H9 (cell line): ENCODE measurements at regions not wholly inside any gene's neighbourhood (a gene's known extent, or its start where the extent isn't known, plus 50 kb on each side); places are given as distances from the start of the nearest gene placed in this dataset.
"Not testable (repeated sequence)": the region's sequence is repeated elsewhere in the genome, so short reads cannot be mapped to it uniquely, and the experiment has no call there.

Source experiments
- DNase-seq: peaks from one replicate; pipeline ENCODE4 v3.0.0-alpha.2; 2017
- H2AFZ ChIP-seq: one replicate; pipeline ENCODE4 v1.6.1; 2013; ENCODE audit warnings: mild to moderate bottlenecking, low read length, control low read depth, moderate library complexity
- H2AK5ac ChIP-seq: 2 replicates; pipeline ENCODE4 v1.6.1; 2013; ENCODE audit warnings: low read length, control low read depth, mixed read lengths; ENCODE audit not compliant: insufficient read length
- H2BK120ac ChIP-seq: one replicate; pipeline ENCODE4 v1.6.1; 2013; ENCODE audit warnings: low read depth, mild to moderate bottlenecking, low read length, control low read depth, inconsistent platforms; ENCODE audit not compliant: poor library complexity, severe bottlenecking
- H2BK12ac ChIP-seq: 2 replicates; pipeline ENCODE4 v1.6.1; 2013; ENCODE audit warnings: low read length, control low read depth, mixed read lengths, low read depth; ENCODE audit not compliant: insufficient read length
- H2BK15ac ChIP-seq: 2 replicates; pipeline ENCODE4 v1.6.1; 2013; ENCODE audit warnings: low read depth, low read length, control low read depth
- H2BK20ac ChIP-seq: one replicate; pipeline ENCODE4 v1.6.1; 2013; ENCODE audit warnings: low read depth, mild to moderate bottlenecking, low read length, control low read depth, inconsistent platforms; ENCODE audit not compliant: poor library complexity, severe bottlenecking
- H2BK5ac ChIP-seq: 2 replicates; pipeline ENCODE4 v1.6.1; 2013; ENCODE audit warnings: low read length, control low read depth, mixed read lengths; ENCODE audit not compliant: insufficient read length
- H3K14ac ChIP-seq: 2 replicates; pipeline ENCODE4 v1.6.1; 2013; ENCODE audit warnings: low read length, control low read depth; ENCODE audit not compliant: insufficient read depth
- H3K18ac ChIP-seq: 2 replicates; pipeline ENCODE4 v1.6.1; 2013; ENCODE audit warnings: low read depth, mild to moderate bottlenecking, mixed read lengths, low read length, control low read depth; ENCODE audit not compliant: insufficient read length
- H3K23ac ChIP-seq: 2 replicates; pipeline ENCODE4 v1.6.1; 2013; ENCODE audit warnings: low read length, control low read depth, mixed read lengths, low read depth; ENCODE audit not compliant: insufficient read length
- H3K23me2 ChIP-seq: 2 replicates; pipeline ENCODE4 v1.6.1; 2013; ENCODE audit warnings: low read depth, mild to moderate bottlenecking, mixed read lengths, low read length, control low read depth; ENCODE audit not compliant: insufficient read length, poor library complexity, severe bottlenecking
- H3K27ac ChIP-seq: 2 replicates; pipeline ENCODE4 v1.5.1; 2013; ENCODE audit warnings: low read length, control low read depth, mixed read lengths, low read depth; ENCODE audit not compliant: insufficient read length
- H3K27me3 ChIP-seq: 2 replicates; pipeline ENCODE4 v1.6.1; 2013; ENCODE audit warnings: low read length, control low read depth, inconsistent platforms; ENCODE audit not compliant: insufficient read depth
- H3K4ac ChIP-seq: 2 replicates; pipeline ENCODE4 v1.6.1; 2013; ENCODE audit warnings: low read depth, mild to moderate bottlenecking, control low read depth, inconsistent platforms, low read length, moderate library complexity
- H3K4me1 ChIP-seq: 2 replicates; pipeline ENCODE4 v1.6.1; 2013; ENCODE audit warnings: low read length, control low read depth, inconsistent platforms; ENCODE audit not compliant: insufficient read depth
- H3K4me2 ChIP-seq: 2 replicates; pipeline ENCODE4 v1.6.1; 2013; ENCODE audit warnings: low read length, control low read depth, mixed read lengths; ENCODE audit not compliant: insufficient read length, insufficient read depth
- H3K56ac ChIP-seq: 2 replicates; pipeline ENCODE4 v1.6.1; 2013; ENCODE audit warnings: low read depth, mild to moderate bottlenecking, mixed read lengths, low read length, control low read depth; ENCODE audit not compliant: insufficient read length
- H3K79me1 ChIP-seq: 2 replicates; pipeline ENCODE4 v1.6.1; 2013; ENCODE audit warnings: low read depth, mild to moderate bottlenecking, moderate library complexity, low read length, control low read depth, inconsistent platforms; ENCODE audit not compliant: insufficient read depth, poor library complexity, severe bottlenecking
- H3K79me2 ChIP-seq: 2 replicates; pipeline ENCODE4 v1.6.1; 2013; ENCODE audit warnings: low read length, control low read depth, inconsistent platforms; ENCODE audit not compliant: insufficient read depth
- H3K9ac ChIP-seq: 2 replicates; pipeline ENCODE4 v1.6.1; 2013; ENCODE audit warnings: low read length, control low read depth, mixed read lengths; ENCODE audit not compliant: insufficient read length; ENCODE audit errors: extremely low read depth
- H3K9me3 ChIP-seq: one replicate; pipeline ENCODE4 v1.6.1; 2013; ENCODE audit warnings: low read depth, low read length, inconsistent platforms; ENCODE audit not compliant: control insufficient read depth
- H3T11ph ChIP-seq: one replicate; pipeline ENCODE4 v1.6.1; 2013; ENCODE audit warnings: mild to moderate bottlenecking, low read length, control low read depth, inconsistent platforms
- H4K20me1 ChIP-seq: one replicate; pipeline ENCODE4 v1.6.1; 2013; ENCODE audit not compliant: control insufficient read depth, insufficient read length, insufficient read depth
- H4K5ac ChIP-seq: 2 replicates; pipeline ENCODE4 v1.6.1; 2013; ENCODE audit warnings: low read depth, mild to moderate bottlenecking, mixed read lengths, low read length, control low read depth; ENCODE audit not compliant: insufficient read length
- H4K8ac ChIP-seq: replicated peaks from 2 replicates; pipeline ENCODE4 v1.6.1; 2013; ENCODE audit warnings: low read length, control low read depth, mixed read lengths, low read depth; ENCODE audit not compliant: insufficient read length
- H4K91ac ChIP-seq: 2 replicates; pipeline ENCODE4 v1.6.1; 2013; ENCODE audit warnings: low read depth, mild to moderate bottlenecking, moderate library complexity, mixed read lengths, low read length, control low read depth; ENCODE audit not compliant: insufficient read length
- H3K27ac Mint-ChIP-seq, 3 experiments: 2 replicates in 2 of 3; 3 replicates in 1 of 3; pipeline ENCODE4 v1.8.0; 2020 to 2021; ENCODE audit warnings: mixed read lengths in 3 of 3, mild to moderate bottlenecking in 1 of 3, moderate library complexity in 1 of 3
- H3K27me3 Mint-ChIP-seq: 2 replicates; pipeline ENCODE4 v1.8.0; 2021; ENCODE audit warnings: low read depth, mild to moderate bottlenecking, moderate library complexity, mixed read lengths
- H3K36me3 Mint-ChIP-seq, 3 experiments: 2 replicates in 2 of 3; 3 replicates in 1 of 3; pipeline ENCODE4 v1.8.0; 2020 to 2021; ENCODE audit warnings: low read depth in 3 of 3, mixed read lengths in 3 of 3; ENCODE audit not compliant: insufficient read depth in 1 of 3
- H3K4me1 Mint-ChIP-seq, 2 experiments: 2 replicates each; pipeline ENCODE4 v1.8.0; 2020; ENCODE audit warnings: mixed read lengths in 2 of 2
- H3K4me3 Mint-ChIP-seq, 2 experiments: 2 replicates in 1 of 2; 3 replicates in 1 of 2; pipeline ENCODE4 v1.8.0; 2020 to 2021; ENCODE audit warnings: mild to moderate bottlenecking in 2 of 2, mixed read lengths in 2 of 2, moderate library complexity in 1 of 2
- H3K9me3 Mint-ChIP-seq, 2 experiments: 2 replicates in 1 of 2; 3 replicates in 1 of 2; pipeline ENCODE4 v1.8.0; 2020; ENCODE audit warnings: mild to moderate bottlenecking in 2 of 2, mixed read lengths in 2 of 2, moderate library complexity in 1 of 2
- WGBS: extraction: QIAGEN DNeasy Blood & Tissue Kit; methylation state at CpG from one replicate; pipeline ENCODE4 v1.1.7; 2013; ENCODE audit warnings: missing lambda C conversion rate, low lambda C conversion rate, mixed read lengths; ENCODE audit not compliant: insufficient read length; ENCODE audit errors: extremely low coverage; 5-methylcytosine and 5-hydroxymethylcytosine counted together
- TF ChIP-seq, protein P1 (sequence below): fragments of 200-600 bp; sonication (generic); conservative IDR thresholded peaks from 3 replicates; pipeline ENCODE4 v1.8.0; 2021; ENCODE audit warnings: antibody characterized with exemption, mild to moderate bottlenecking

DNA sequence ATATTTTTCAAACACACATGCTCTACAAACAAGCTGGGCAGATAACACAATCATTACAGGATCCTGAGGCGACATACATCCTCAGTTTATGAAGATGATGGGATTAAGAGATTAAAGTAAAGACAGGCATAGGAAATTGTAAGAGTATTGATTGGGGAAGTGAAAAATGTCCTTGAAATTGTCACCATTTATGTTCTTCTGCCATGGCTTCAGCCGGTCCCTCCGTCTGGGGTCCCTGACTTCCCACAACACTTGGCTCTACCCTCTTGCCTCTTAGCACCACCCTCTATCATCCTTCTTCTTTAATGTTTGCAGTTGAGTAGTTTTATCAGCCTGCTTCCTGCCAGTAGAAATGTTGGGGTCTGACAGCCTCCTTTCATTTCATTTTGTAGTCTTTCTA lies 244.4 kb downstream of the DAD1 start:
- no peak overlapping the region for H2BK15ac ChIP-seq
- H3K4me2 ChIP-seq: no peak overlapping the region
- H4K8ac ChIP-seq: no peak overlapping the region
- H3K79me2 ChIP-seq: no peaks in the 10 kb centered on the region
- no peak overlapping the region for H2BK5ac ChIP-seq
- TF ChIP-seq, protein P1, sequence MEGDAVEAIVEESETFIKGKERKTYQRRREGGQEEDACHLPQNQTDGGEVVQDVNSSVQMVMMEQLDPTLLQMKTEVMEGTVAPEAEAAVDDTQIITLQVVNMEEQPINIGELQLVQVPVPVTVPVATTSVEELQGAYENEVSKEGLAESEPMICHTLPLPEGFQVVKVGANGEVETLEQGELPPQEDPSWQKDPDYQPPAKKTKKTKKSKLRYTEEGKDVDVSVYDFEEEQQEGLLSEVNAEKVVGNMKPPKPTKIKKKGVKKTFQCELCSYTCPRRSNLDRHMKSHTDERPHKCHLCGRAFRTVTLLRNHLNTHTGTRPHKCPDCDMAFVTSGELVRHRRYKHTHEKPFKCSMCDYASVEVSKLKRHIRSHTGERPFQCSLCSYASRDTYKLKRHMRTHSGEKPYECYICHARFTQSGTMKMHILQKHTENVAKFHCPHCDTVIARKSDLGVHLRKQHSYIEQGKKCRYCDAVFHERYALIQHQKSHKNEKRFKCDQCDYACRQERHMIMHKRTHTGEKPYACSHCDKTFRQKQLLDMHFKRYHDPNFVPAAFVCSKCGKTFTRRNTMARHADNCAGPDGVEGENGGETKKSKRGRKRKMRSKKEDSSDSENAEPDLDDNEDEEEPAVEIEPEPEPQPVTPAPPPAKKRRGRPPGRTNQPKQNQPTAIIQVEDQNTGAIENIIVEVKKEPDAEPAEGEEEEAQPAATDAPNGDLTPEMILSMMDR: no peak
- no peak overlapping the region for H3K9ac ChIP-seq
- H3K27me3 Mint-ChIP-seq: no peaks in the 10 kb centered on the region
- no peak overlapping the region for H2BK20ac ChIP-seq
- H3K27me3 ChIP-seq: no peaks in the 10 kb centered on the region
- no peak overlapping the region for H3K56ac ChIP-seq
- H3K4me3 Mint-ChIP-seq: no peak overlapping the region
- peaks cover 18 to 35% (median 27%) of the 10 kb centered on the region in 3 experiments for H3K36me3 Mint-ChIP-seq
- H3K14ac ChIP-seq: no peak overlapping the region
- peaks cover 7 to 8% of the 10 kb centered on the region in 2 experiments for H3K4me1 Mint-ChIP-seq
- peaks cover 4% of the 10 kb centered on the region for H3K9me3 ChIP-seq
- H2BK120ac ChIP-seq: no peak overlapping the region
- H3K4ac ChIP-seq: no peak overlapping the region
- no peaks in the 10 kb centered on the region; the same call in 1 of the 2 replicates for H3K4me1 ChIP-seq
- no peak overlapping the region for H3T11ph ChIP-seq
- no peak overlapping the region for H2AK5ac ChIP-seq
- H3K9me3 Mint-ChIP-seq: peaks cover 39 to 46% of the 10 kb centered on the region in 2 experiments
- H3K18ac ChIP-seq: no peak overlapping the region
- no peak overlapping the region for H3K27ac Mint-ChIP-seq
- no CpG with 5 or more reads among the region's 3 CpGs for WGBS
- no peaks in the 10 kb centered on the region for H3K79me1 ChIP-seq
- H3K23ac ChIP-seq: no peak overlapping the region
- H2BK12ac ChIP-seq: no peak overlapping the region
- no peak overlapping the region for H3K27ac ChIP-seq
- H2AFZ ChIP-seq: no peak overlapping the region
- no peaks in the 10 kb centered on the region for H4K20me1 ChIP-seq
- no peak overlapping the region for H4K91ac ChIP-seq
- no peak overlapping the region for H4K5ac ChIP-seq
- DNase-seq: no peak
- no peaks in the 10 kb centered on the region for H3K23me2 ChIP-seq

DNA sequence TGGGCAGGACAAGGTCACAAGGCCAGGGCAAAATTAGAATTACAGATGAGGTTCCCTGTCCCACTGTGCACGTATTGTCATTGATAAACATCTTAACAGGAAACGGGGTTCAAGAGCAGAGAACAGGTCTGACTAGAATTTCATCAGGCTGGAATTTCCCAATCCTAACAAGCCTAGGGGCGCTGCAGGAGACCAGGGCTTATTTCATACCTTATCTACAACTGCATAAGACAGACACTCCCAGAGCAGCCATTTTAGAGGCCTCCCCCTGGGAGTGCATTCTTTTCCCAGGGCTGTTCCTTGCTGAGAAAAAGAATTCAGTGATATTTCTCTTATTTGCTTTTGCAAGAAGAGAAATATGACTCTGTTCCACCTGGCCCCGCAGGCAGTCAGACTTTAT lies 244.8 kb downstream of the DAD1 start:
- H3K79me2 ChIP-seq, H2BK20ac ChIP-seq, H2BK12ac ChIP-seq, DNase-seq, H3T11ph ChIP-seq, H3K23me2 ChIP-seq, H3K27me3 ChIP-seq, H3K27ac ChIP-seq, H2AFZ ChIP-seq, H3K9ac ChIP-seq, H3K27me3 Mint-ChIP-seq, H3K4me1 ChIP-seq, H2BK15ac ChIP-seq, H3K4me2 ChIP-seq, H3K27ac Mint-ChIP-seq, H4K91ac ChIP-seq, H2AK5ac ChIP-seq, H4K5ac ChIP-seq, H3K4ac ChIP-seq, H3K18ac ChIP-seq, H3K9me3 ChIP-seq, H3K14ac ChIP-seq, H3K56ac ChIP-seq, H3K23ac ChIP-seq, H4K20me1 ChIP-seq, H3K4me3 Mint-ChIP-seq, H3K4me1 Mint-ChIP-seq, H4K8ac ChIP-seq, H2BK5ac ChIP-seq, H3K79me1 ChIP-seq, H2BK120ac ChIP-seq: not testable (repeated sequence)
- Mint-ChIP-seq H3K9me3 (peaks cover 39 to 46% of the 10 kb centered on the region in 2 experiments), H3K36me3 (peaks cover 18 to 35% (median 27%) of the 10 kb centered on the region in 3 experiments)
- WGBS: no CpG with 5 or more reads among the region's 4 CpGs
